A549 (cell line): ENCODE measurements at regions not wholly inside any gene's neighbourhood (a gene's known extent, or its start where the extent isn't known, plus 50 kb on each side); places are given as distances from the start of the nearest gene placed in this dataset.

Experiments
- ATAC-seq, 2 experiments: fragments of 200-7000 bp in 1 of 2; fragments of >200 bp in 1 of 2; cut with Nextera tagmentation in 1 of 2; cut with Tn5 transposase in 1 of 2; 3 replicates each; pipeline versions ENCODE4 v1.8.0 to v1.9.1; 2018 to 2020; ENCODE audit warnings: mild to moderate bottlenecking in 1 of 2, moderate library complexity in 1 of 2
- CTCF ChIA-PET: fragments of 300-600 bp; sonication (Branson Sonifier 250); formaldehyde crosslinking; extraction: SDS; loops from one replicate; lab custom pipeline; 2021; ENCODE audit warnings: antibody characterized with exemption, inconsistent platforms; lab: Yijun Ruan, JAX
- POLR2A ChIA-PET: fragments of 350-600 bp; formaldehyde crosslinking; extraction: SDS; loops from one replicate; lab custom pipeline; 2021; ENCODE audit warnings: antibody characterized with exemption, inconsistent platforms; lab: Yijun Ruan, JAX
- DNase-seq, 2 experiments: peaks; one replicate each; pipeline versions ENCODE4 v3.0.0 to v3.0.0-alpha.2; 2011 to 2016; ENCODE audit warnings: low read depth in 1 of 2, low spot score in 1 of 2
- FAIRE-seq: peaks from 2 replicates; lab custom pipeline; 2011; peaks lifted over from hg19 to GRCh38; lab: Jason Lieb, UNC
- H3K27ac ChIP-seq, 2 experiments: fragments of >200 bp; sonication (Bioruptor Twin); formaldehyde crosslinking; 3 replicates each; pipeline ENCODE4 v1.5.1; 2016 to 2017
- H3K4me1 ChIP-seq: fragments of >200 bp; sonication (Bioruptor Twin); formaldehyde crosslinking; 3 replicates; pipeline ENCODE4 v1.6.1; 2016
- H3K4me2 ChIP-seq: fragments of >200 bp; sonication (Bioruptor Twin); formaldehyde crosslinking; 3 replicates; pipeline ENCODE4 v1.6.1; 2016
- H3K4me3 ChIP-seq: fragments of >200 bp; sonication (Bioruptor Twin); formaldehyde crosslinking; 3 replicates; pipeline ENCODE4 v1.5.1; 2016
- H3K9me3 ChIP-seq: fragments of >200 bp; sonication (Bioruptor Twin); formaldehyde crosslinking; 3 replicates; pipeline ENCODE4 v1.6.1; 2016
- ATOH8 ChIP-seq: fragments of 250-450 bp; sonication (Bioruptor Pico); IDR thresholded peaks from 2 replicates; pipeline ENCODE4 v1.5.0; 2020; ENCODE audit warnings: low read depth, mild to moderate bottlenecking, moderate library complexity
- CBX2 ChIP-seq: fragments of 200-600 bp; sonication (generic); IDR thresholded peaks from 2 replicates; pipeline ENCODE4 v1.6.1; 2016; ENCODE audit warnings: low read depth, mild to moderate bottlenecking, borderline replicate concordance
- CTCF ChIP-seq: fragments of >200 bp; sonication (Bioruptor Twin); formaldehyde crosslinking; IDR thresholded peaks from 3 replicates; pipeline ENCODE4 v1.5.1; 2016
- EHF ChIP-seq: fragments of 250-450 bp; sonication (Bioruptor Pico); IDR thresholded peaks from 2 replicates; pipeline ENCODE4 v1.5.0; 2020; ENCODE audit warnings: mild to moderate bottlenecking
- ESRRA ChIP-seq: fragments of 150-350 bp; IDR thresholded peaks from 2 replicates; pipeline ENCODE4 v1.6.1; 2014; ENCODE audit warnings: mild to moderate bottlenecking, low read length, borderline replicate concordance
- GATA3 ChIP-seq: IDR thresholded peaks from 2 replicates; pipeline ENCODE4 v1.6.1; 2012; ENCODE audit warnings: borderline replicate concordance
- HEYL ChIP-seq: fragments of 250-450 bp; sonication (Bioruptor Pico); IDR thresholded peaks from 2 replicates; pipeline ENCODE4 v1.8.0; 2021; ENCODE audit warnings: mild to moderate bottlenecking, moderate library complexity
- JUN ChIP-seq, 2 experiments: fragments of >200 bp; sonication (Bioruptor Twin); formaldehyde crosslinking; IDR thresholded peaks; 2 replicates in 1 of 2; 3 replicates in 1 of 2; pipeline ENCODE4 v1.6.1; 2016 to 2017
- JUNB ChIP-seq: fragments of >200 bp; sonication (Bioruptor Twin); formaldehyde crosslinking; IDR thresholded peaks from 2 replicates; pipeline ENCODE4 v1.6.1; 2016
- KDM1A ChIP-seq: fragments of 200-600 bp; sonication (generic); IDR thresholded peaks from 2 replicates; pipeline ENCODE4 v1.6.1; 2016; ENCODE audit warnings: low read depth, mild to moderate bottlenecking
- KDM5A ChIP-seq: fragments of 200-600 bp; sonication (generic); IDR thresholded peaks from 2 replicates; pipeline ENCODE4 v1.6.1; 2016; ENCODE audit warnings: antibody characterized with exemption, mild to moderate bottlenecking
- MAZ ChIP-seq: fragments of 150-350 bp; IDR thresholded peaks from 2 replicates; pipeline ENCODE4 v1.6.1; 2014; ENCODE audit warnings: antibody characterized with exemption, low read depth, low read length, borderline replicate concordance
- MYC ChIP-seq: IDR thresholded peaks from 2 replicates; pipeline ENCODE4 v1.6.1; 2012; ENCODE audit warnings: mild to moderate bottlenecking, inconsistent platforms, low read length, improper control_type of control experiment, borderline replicate concordance
- NR3C1 ChIP-seq: fragments of >200 bp; sonication (Bioruptor Twin); formaldehyde crosslinking; IDR thresholded peaks from 3 replicates; pipeline ENCODE4 v1.6.1; 2017
- POLR2A ChIP-seq: IDR thresholded peaks from 2 replicates; pipeline ENCODE4 v1.6.1; 2012; ENCODE audit warnings: mild to moderate bottlenecking, low read length
- POLR2AphosphoS2 ChIP-seq: conservative IDR thresholded peaks from 2 replicates; pipeline ENCODE4 v1.6.1; 2012; ENCODE audit warnings: low read length, improper control_type of control experiment, inconsistent platforms
- RARB ChIP-seq: fragments of 250-450 bp; sonication (Bioruptor Pico); IDR thresholded peaks from 2 replicates; pipeline ENCODE4 v1.8.0; 2021; ENCODE audit warnings: mild to moderate bottlenecking, moderate library complexity
- RCOR1 ChIP-seq: fragments of 150-350 bp; IDR thresholded peaks from 2 replicates; pipeline ENCODE4 v1.6.1; 2014; ENCODE audit warnings: antibody characterized with exemption, low read length, low read depth
- RFX5 ChIP-seq: fragments of 450-650 bp; IDR thresholded peaks from 2 replicates; pipeline ENCODE4 v1.7.1; 2014; ENCODE audit warnings: antibody characterized with exemption, mild to moderate bottlenecking, moderate library complexity
- SMC3 ChIP-seq: fragments of >200 bp; sonication (Bioruptor Twin); formaldehyde crosslinking; IDR thresholded peaks from 3 replicates; pipeline ENCODE4 v1.6.1; 2018; ENCODE audit warnings: inconsistent platforms
- SREBF2 ChIP-seq: fragments of 450-650 bp; IDR thresholded peaks from 2 replicates; pipeline ENCODE4 v1.6.1; 2014; ENCODE audit warnings: mild to moderate bottlenecking, moderate library complexity
- TP53 ChIP-seq: fragments of 250-450 bp; sonication (Bioruptor Pico); IDR thresholded peaks from 2 replicates; pipeline ENCODE4 v1.5.0; 2021; ENCODE audit warnings: mild to moderate bottlenecking, moderate library complexity
- USF2 ChIP-seq: fragments of 450-650 bp; IDR thresholded peaks from 2 replicates; pipeline ENCODE4 v1.6.1; 2014; ENCODE audit warnings: antibody characterized with exemption
- ZFP36 ChIP-seq: fragments of 450-650 bp; IDR thresholded peaks from 2 replicates; pipeline ENCODE4 v1.6.1; 2014; ENCODE audit warnings: borderline replicate concordance; ENCODE audit not compliant: partially characterized antibody
- ZNF302 ChIP-seq: fragments of 250-450 bp; sonication (Bioruptor Pico); IDR thresholded peaks from 2 replicates; pipeline ENCODE4 v1.9.0; 2021; ENCODE audit warnings: inconsistent platforms, mild to moderate bottlenecking, moderate library complexity
- ZSCAN20 ChIP-seq: fragments of 250-450 bp; sonication (Bioruptor Pico); IDR thresholded peaks from 2 replicates; pipeline ENCODE4 v1.8.0; 2022; ENCODE audit warnings: mild to moderate bottlenecking, moderate library complexity
- WGBS: methylation state at CpG from one replicate; pipeline ENCODE4 v1.1.6; 2017; ENCODE audit errors: missing lambda C conversion rate; 5-methylcytosine and 5-hydroxymethylcytosine counted together
- TF ChIP-seq, protein P1 (sequence below): fragments of >200 bp; sonication (Bioruptor Twin); formaldehyde crosslinking; IDR thresholded peaks from 2 replicates; pipeline ENCODE4 v1.6.1; 2016
- TF ChIP-seq, protein P2 (sequence below): fragments of >200 bp; sonication (Bioruptor Twin); formaldehyde crosslinking; IDR thresholded peaks from 3 replicates; pipeline ENCODE4 v1.6.1; 2016

DNA sequence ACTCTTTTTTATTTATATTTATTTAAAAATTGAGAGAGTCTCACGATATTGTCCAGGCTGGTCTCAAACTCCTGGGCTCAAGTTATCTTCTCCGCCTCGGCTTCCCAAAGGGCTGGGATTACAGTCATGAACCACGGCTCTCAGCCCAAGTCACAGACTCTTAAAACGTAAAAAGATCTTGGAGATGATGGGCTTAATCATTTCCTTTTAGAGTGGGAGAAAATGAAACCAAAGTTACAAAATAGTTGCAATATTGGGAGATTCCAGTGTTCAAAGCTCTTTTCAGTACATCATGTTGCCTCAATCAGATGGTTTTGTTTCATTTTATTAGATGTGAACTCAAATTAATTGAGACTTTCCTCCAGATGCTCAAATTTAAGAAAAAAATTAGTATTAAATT lies 151.4 kb upstream of the XPO1 start (continued):
- no peak for TF ChIP-seq USF2

DNA sequence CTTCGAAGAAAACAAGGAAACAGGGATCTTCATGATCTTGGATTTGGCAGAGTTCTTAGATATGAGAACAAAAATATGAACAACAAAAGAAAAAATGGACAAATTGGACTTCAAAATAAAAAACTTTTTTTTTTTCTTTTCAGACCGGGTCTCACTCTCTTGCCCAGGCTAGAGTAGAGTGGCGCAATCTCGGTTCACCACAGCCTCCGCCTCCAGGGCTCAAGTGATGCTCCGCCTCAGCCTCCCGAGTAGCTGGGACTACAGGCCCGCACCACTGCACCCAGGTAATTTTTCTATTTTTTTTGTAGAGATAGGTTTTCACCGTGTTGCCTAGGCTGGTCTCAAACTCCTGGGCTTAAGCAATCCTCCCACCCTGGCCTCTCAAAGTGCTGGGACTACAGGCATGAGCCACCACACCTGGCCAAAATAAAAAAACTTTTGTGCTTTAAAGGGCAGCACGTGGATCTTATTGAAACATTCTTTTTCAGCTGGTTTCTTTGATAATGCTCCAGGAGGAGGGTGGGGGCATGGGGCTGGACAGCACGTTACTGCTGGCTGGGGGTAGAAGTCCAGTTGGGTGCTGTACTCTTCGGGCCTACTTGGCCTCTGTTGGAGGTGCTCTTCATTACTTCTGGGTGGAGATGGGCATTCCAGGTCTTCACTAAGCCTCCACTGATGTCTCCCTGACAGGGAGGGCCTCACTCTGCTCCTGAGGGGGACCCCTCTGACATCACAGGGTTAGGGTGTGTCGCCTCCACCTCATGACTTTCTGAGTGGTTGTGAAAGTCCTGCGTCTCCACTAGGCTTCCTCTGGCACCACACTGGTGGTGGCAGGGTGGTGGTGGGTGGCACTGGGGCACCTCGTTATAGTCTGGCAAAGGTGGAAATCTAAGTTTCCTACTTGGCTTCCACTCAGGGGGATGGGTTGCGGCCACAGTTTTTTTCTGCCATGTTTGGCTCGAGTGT lies 150.5 kb upstream of the XPO1 start:
- no peak for DNase-seq
- ChIA-PET CTCF (interaction anchor here (1.3 kb wide), 1 partner anchor 31 kb away, joined by 6 read pairs; no protein-coding TSS in a partner anchor), POLR2A (interaction anchor here (1.1 kb wide), 1 partner anchor 150 kb away, joined by 3 read pairs; the partner anchor contains the start of gene XPO1)
- H3K27ac ChIP-seq = no peak overlapping the region
- peaks cover 11% of the 10 kb centered on the region; the same call in 2 of the 3 replicates for H3K4me1 ChIP-seq
- no peak overlapping the region for H3K4me2 ChIP-seq
- WGBS = 84% methylated on average over 17 of the region's 17 CpGs
- no peaks in the 10 kb centered on the region for H3K9me3 ChIP-seq
- ATAC-seq = peak in 1 of 2 experiments; percentile 31; a peak in 1 of 6 replicates
- no peak for FAIRE-seq
- no peak overlapping the region for H3K4me3 ChIP-seq
- no peak for TF ChIP-seq MAZ
- TF ChIP-seq RFX5 = no peak
- TF ChIP-seq JUNB = no peak
- no peak for TF ChIP-seq GATA3
- TF ChIP-seq HEYL (CRISPR knock-in tag) = no peak
- no peak for TF ChIP-seq ATOH8
- no peak for TF ChIP-seq CTCF
- TF ChIP-seq EHF (CRISPR knock-in tag) = no peak
- no peak for TF ChIP-seq JUN (IDR thresholded peaks at IDR 0.05)
- no peak for TF ChIP-seq ESRRA
- TF ChIP-seq TP53 (CRISPR knock-in tag) = no peak
- TF ChIP-seq POLR2AphosphoS2 = no peak
- no peak for TF ChIP-seq RCOR1
- TF ChIP-seq ZNF302 (CRISPR knock-in tag) = no peak
- no peak for TF ChIP-seq SMC3
- TF ChIP-seq ZSCAN20 = no peak
- TF ChIP-seq, protein P1, sequence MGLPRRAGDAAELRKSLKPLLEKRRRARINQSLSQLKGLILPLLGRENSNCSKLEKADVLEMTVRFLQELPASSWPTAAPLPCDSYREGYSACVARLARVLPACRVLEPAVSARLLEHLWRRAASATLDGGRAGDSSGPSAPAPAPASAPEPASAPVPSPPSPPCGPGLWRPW = no peak
- TF ChIP-seq, protein P2, sequence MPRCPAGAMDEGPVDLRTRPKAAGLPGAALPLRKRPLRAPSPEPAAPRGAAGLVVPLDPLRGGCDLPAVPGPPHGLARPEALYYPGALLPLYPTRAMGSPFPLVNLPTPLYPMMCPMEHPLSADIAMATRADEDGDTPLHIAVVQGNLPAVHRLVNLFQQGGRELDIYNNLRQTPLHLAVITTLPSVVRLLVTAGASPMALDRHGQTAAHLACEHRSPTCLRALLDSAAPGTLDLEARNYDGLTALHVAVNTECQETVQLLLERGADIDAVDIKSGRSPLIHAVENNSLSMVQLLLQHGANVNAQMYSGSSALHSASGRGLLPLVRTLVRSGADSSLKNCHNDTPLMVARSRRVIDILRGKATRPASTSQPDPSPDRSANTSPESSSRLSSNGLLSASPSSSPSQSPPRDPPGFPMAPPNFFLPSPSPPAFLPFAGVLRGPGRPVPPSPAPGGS = no peak
- TF ChIP-seq, all 56 proteins: peak for 0

DNA sequence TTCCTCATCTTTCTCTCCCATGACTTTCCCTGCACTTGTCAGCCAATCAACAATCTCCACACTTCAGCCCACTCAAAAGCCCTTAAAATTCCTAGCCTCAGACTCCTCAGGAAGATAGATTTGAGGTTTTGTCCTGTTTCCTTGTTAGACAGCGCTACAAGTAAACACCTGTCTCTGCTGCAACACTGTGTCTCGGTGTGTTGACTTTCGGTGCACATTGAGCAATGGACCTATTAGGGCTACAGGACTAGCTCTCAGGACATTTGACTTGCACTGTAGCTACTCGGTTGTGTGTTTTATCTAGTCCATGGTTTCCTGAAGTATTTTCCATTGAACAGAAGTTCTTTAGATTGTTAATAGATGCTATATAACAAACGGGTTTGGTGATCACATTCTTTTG lies 140.9 kb upstream of the XPO1 start:
- peaks cover 22% of the 10 kb centered on the region for H3K9me3 ChIP-seq
- 59% methylated on average over 5 of the region's 5 CpGs for WGBS
- no peak overlapping the region for H3K4me2 ChIP-seq
- ATAC-seq (no peak), FAIRE-seq (no peak), DNase-seq (no peak)
- ChIA-PET POLR2A (no interaction called here), CTCF (interaction anchor here (1.2 to 1.3 kb wide), 2 partner anchors 9 to 14 kb away, joined by 3 read pairs; no protein-coding TSS in a partner anchor)
- H3K4me3 ChIP-seq = no peak overlapping the region
- H3K4me1 ChIP-seq = no peaks in the 10 kb centered on the region
- no peak overlapping the region for H3K27ac ChIP-seq
- TF ChIP-seq NR3C1 = no peak
- TF ChIP-seq KDM1A = no peak
- no peak for TF ChIP-seq SREBF2
- TF ChIP-seq POLR2A = no peak
- no peak for TF ChIP-seq ZSCAN20
- no peak for TF ChIP-seq MYC
- TF ChIP-seq KDM5A = no peak
- TF ChIP-seq, protein P2 = no peak
- no peak for TF ChIP-seq USF2
- TF ChIP-seq CBX2 = no peak
- no peak for TF ChIP-seq JUN (IDR thresholded peaks at IDR 0.05)
- TF ChIP-seq ZFP36 = no peak
- no peak for TF ChIP-seq RARB (CRISPR knock-in tag)
- no peak for TF ChIP-seq TP53 (CRISPR knock-in tag)
